ENCODE measurements at regions not wholly inside any gene's neighbourhood (a gene's known extent, or its start where the extent isn't known, plus 50 kb on each side); places are given as distances from the start of the nearest gene placed in this dataset.

- Histone ChIP-seq H3K36me3 (no peaks in the 10 kb centered on the region), H3K27ac (no peak overlapping the region), H3K27me3 (no peaks in the 10 kb centered on the region), H3K4me3 (no peak overlapping the region), H3K9me3 (no peaks in the 10 kb centered on the region), H3K4me1 (no peaks in the 10 kb centered on the region)
- intact Hi-C loops (cut with DNase I), result no loop called here
- TF ChIP-seq CTCF (IDR thresholded peaks at IDR 0.05), result no peak
- WGBS, 2 donors, result 43 to 44% methylated on average over 8 of the region's 8 CpGs
- DNase-seq, result no peak
- no peak for FAIRE-seq
- ATAC-seq, result peak in 2 of 4 donors; percentile 21 to 23
Measured at GRCh38 chr4:189202869-189203271, 737.8 kb upstream of the FRG1 start.

- no peak for FAIRE-seq
- Histone ChIP-seq H3K4me1 (no peaks in the 10 kb centered on the region), H3K36me3 (no peaks in the 10 kb centered on the region), H3K27me3 (no peaks in the 10 kb centered on the region), H3K27ac (no peak overlapping the region), H3K4me3 (no peak overlapping the region), H3K9me3 (no peaks in the 10 kb centered on the region)
- TF ChIP-seq CTCF (IDR thresholded peaks at IDR 0.05), result no peak
- 38 to 44% methylated on average over 8 of the region's 8 CpGs for WGBS, 2 donors
- DNase-seq, result no peak
- intact Hi-C loops (cut with DNase I), result no loop called here
- ATAC-seq, result no peak
Measured at GRCh38 chr4:189204616-189205015, 736.1 kb upstream of the FRG1 start.

- no peaks in the 10 kb centered on the region for H3K9me3 ChIP-seq
- H3K27ac ChIP-seq, result no peak overlapping the region
- DNase-seq (no peak), ATAC-seq (no peak), FAIRE-seq (no peak)
- H3K4me1 ChIP-seq, result no peaks in the 10 kb centered on the region
- no peaks in the 10 kb centered on the region for H3K27me3 ChIP-seq
- no peaks in the 10 kb centered on the region for H3K36me3 ChIP-seq
- 43 to 56% methylated on average over 10 of the region's 10 CpGs for WGBS, 2 donors
- H3K4me3 ChIP-seq, result no peak overlapping the region
- TF ChIP-seq CTCF (IDR thresholded peaks at IDR 0.05), result no peak
- intact Hi-C loops (cut with DNase I), result no loop called here
Measured at GRCh38 chr4:189206953-189207352, 733.7 kb upstream of the FRG1 start.

- DNase-seq (no peak), ATAC-seq (no peak), FAIRE-seq (no peak)
- H3K4me3 ChIP-seq, result no peak overlapping the region
- no peaks in the 10 kb centered on the region for H3K9me3 ChIP-seq
- TF ChIP-seq CTCF (IDR thresholded peaks at IDR 0.05), result no peak
- 69 to 82% methylated on average over 5 of the region's 5 CpGs for WGBS, 2 donors
- H3K27ac ChIP-seq, result no peak overlapping the region
- H3K36me3 ChIP-seq, result no peaks in the 10 kb centered on the region
- H3K4me1 ChIP-seq, result no peaks in the 10 kb centered on the region
- intact Hi-C loops (cut with DNase I), result no loop called here
- no peaks in the 10 kb centered on the region for H3K27me3 ChIP-seq
Measured at GRCh38 chr4:189207872-189208271, 732.8 kb upstream of the FRG1 start.

- Histone ChIP-seq H3K27me3 (peaks cover 0 to 12% (median 2%) of the 10 kb centered on the region in 4 donors), H3K9me3 (no peaks in the 10 kb centered on the region), H3K36me3 (no peaks in the 10 kb centered on the region), H3K4me1 (no peaks in the 10 kb centered on the region), H3K27ac (no peak overlapping the region), H3K4me3 (no peak overlapping the region)
- DNase-seq (no peak), ATAC-seq (no peak), FAIRE-seq (no peak)
- TF ChIP-seq CTCF (IDR thresholded peaks at IDR 0.05), result no peak
- WGBS, 2 donors, result 46 to 47% methylated on average over 3 of the region's 3 CpGs
- intact Hi-C loops (cut with DNase I), result no loop called here
Measured at GRCh38 chr4:189215574-189215973, 725.1 kb upstream of the FRG1 start.

All from pancreas (tissue), 10 donors.